ENCODE measurements at regions not wholly inside any gene's neighbourhood (a gene's known extent, or its start where the extent isn't known, plus 50 kb on each side); places are given as distances from the start of the nearest gene placed in this dataset.

DNA sequence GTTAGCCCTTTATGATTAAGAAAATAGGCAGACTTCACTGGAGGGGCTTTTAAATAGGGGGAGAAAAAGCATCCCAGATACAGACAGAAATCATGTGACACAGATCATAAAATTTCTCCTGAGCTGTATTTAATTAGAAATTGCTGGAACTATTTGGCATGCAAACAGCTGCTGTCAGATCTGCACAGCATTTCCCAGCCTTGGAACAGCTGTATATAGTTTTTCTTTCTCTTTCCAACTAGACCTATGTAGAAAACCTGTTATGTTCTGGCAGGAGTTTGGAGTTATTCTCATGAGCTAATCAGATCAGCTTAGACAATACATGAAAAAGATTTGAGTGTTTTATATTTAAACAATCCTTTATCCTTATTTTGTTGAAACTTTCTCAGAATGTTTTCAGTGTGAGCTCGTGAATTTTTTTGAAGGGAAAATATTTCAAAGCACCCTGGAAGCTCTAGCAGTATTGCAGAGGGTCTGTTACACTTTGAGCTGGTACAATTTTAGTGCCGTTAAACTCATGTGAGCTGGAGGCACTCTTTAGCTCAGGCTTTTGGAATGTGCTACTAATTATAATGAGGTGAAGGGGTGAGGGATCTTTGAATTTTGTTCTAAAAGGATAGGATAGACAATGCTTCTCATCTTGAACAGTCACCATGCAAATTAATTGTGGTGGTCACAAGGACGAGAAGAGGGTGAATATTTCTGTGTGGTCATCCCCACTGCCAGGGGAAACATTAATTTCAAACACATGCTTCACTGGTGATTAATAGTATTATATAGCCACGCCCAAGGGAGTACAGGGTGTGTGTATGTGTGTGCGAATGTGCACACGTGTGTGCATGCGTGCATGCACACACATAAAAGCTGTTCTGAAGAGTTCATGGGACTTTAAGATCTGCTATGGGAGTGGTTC is 239.4 kb upstream of the FBXL7 start:
- no peak overlapping the region for H3K4me3 ChIP-seq
- H3K36me3 ChIP-seq: no peaks in the 10 kb centered on the region
- DNase-seq: no peak
- H3K9me3 ChIP-seq: no peaks in the 10 kb centered on the region
- H3K27me3 ChIP-seq: no peaks in the 10 kb centered on the region

DNA sequence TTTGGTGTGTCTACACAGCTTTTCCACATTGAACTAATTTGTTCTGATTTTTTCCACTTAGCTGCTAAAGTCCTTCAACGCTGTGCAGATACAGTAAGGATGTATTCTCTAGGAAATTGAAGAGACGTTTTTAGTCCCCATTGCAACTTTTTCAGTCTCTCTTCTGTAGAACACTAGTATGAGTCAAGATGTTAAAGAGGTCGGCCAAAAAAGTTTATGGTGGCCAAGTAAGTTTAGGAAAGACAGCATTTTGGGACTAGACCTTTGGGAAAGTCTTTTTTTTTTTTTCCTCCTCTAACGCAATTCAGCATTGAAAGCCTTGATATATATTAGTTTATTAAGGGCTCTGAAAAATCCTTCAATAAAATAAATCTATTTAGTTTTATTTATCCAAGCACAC is 243.5 kb upstream of the FBXL7 start:
- Histone ChIP-seq H3K36me3 (no peaks in the 10 kb centered on the region), H3K9me3 (no peaks in the 10 kb centered on the region), H3K4me3 (no peak overlapping the region), H3K27me3 (no peaks in the 10 kb centered on the region)
- no peak for DNase-seq

DNA sequence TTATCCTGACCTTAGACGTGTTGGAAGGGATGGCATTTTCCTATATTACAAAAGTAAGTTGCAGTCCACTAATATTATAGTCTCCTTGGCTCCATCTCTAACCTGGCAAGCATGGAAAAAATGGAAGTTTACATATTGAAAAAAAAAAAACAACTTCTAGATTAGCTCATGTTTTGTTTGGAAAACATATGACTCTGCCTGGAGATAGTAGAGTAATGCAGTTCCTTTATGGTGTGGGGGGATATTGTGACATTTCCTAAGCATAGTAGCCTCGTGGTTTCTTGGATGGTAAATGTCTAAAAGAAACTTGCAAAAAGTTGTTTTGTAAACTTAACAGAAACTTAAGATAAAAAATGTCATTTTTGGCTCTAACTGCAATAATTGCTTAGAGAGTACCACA is 244.4 kb upstream of the FBXL7 start:
- Histone ChIP-seq H3K4me3 (no peak overlapping the region), H3K36me3 (no peaks in the 10 kb centered on the region), H3K9me3 (no peaks in the 10 kb centered on the region), H3K27me3 (no peaks in the 10 kb centered on the region)
- DNase-seq: no peak

DNA sequence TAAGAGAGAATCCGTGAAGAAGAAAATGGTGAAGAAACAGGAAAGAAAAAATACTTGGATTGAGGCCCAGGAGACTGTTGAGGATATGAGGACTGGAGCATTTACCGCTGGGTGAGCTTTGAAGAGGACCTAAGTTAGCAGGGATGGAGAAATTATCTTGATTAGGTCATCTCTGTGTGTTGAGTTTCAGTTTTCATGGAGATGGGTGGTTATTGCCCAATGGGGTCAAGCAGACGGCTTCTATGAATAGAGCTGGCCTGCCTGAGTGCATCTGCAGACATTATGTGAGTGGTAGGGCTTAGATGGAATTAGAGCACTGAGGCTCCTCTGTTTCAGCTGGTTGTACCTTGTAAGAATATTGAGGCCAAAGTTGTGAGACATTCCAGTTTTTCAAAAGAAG is 245.4 kb upstream of the FBXL7 start:
- H3K36me3 ChIP-seq: no peaks in the 10 kb centered on the region
- DNase-seq: no peak
- H3K9me3 ChIP-seq: no peaks in the 10 kb centered on the region
- H3K27me3 ChIP-seq: no peaks in the 10 kb centered on the region
- no peak overlapping the region for H3K4me3 ChIP-seq

DNA sequence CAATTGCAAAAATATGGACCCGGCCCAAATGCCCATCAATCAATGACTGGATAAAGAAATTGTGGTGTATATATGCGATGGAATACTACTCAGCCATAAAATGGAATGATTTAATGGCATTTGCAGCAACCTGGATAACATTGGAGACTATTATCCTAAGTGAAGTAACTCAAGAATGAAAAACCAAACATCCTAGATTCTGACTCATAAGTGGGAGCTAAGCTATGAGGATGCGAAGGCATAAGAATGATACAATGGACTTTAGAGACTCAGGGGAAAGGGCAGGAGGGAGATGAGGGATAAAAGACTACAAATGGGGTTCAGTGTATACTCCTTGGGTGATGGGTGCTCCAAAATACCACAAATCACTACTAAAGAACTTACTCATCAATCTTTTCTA is 247.6 kb upstream of the FBXL7 start:
- Histone ChIP-seq H3K27me3 (no peaks in the 10 kb centered on the region), H3K36me3 (no peaks in the 10 kb centered on the region), H3K9me3 (no peaks in the 10 kb centered on the region), H3K4me3 (no peak overlapping the region)
- DNase-seq: no peak

DNA sequence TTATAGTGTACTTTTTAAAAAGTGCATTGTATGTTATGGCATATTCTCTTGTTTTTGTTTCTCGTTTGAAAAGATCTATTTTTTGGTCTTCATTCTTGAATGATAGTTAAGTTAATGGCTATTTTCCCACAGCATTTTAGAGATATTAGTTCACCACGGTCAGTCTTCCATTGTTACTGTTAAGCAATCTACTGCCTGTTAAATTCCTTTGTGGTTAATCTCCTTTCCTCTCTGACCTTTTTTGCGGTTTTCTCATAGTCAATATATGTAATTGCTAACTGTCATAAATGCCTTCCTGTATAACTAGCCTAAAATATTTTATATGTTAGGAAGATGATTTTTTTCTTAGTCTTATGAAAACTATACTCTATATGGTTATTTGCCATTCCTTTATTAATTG is 250.8 kb upstream of the FBXL7 start:
- H3K36me3 ChIP-seq: no peaks in the 10 kb centered on the region
- H3K4me3 ChIP-seq: no peak overlapping the region
- no peak for DNase-seq
- no peaks in the 10 kb centered on the region for H3K27me3 ChIP-seq
- peaks cover 7% of the 10 kb centered on the region for H3K9me3 ChIP-seq

DNA sequence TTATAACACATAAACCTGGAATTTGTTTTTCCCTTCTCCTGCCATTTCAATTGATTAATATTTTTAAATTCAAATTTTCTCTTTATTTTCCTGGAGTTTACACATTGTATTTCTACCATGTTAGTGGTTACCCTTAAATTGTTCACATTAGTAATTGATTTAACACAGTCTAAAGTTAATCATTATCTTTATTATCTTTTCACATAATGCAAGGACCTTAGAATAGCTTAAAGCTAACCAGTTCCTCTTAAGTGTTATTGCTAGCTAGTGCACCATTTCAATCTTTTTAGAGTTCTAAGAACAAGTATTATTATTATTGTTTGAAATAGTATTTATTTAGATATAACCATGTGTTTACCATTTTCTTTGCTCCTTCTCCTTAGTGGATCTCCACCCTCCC is 251.2 kb upstream of the FBXL7 start:
- no peak overlapping the region for H3K4me3 ChIP-seq
- H3K36me3 ChIP-seq: no peaks in the 10 kb centered on the region
- H3K9me3 ChIP-seq: peaks cover 7% of the 10 kb centered on the region
- H3K27me3 ChIP-seq: no peaks in the 10 kb centered on the region
- DNase-seq: no peak

DNA sequence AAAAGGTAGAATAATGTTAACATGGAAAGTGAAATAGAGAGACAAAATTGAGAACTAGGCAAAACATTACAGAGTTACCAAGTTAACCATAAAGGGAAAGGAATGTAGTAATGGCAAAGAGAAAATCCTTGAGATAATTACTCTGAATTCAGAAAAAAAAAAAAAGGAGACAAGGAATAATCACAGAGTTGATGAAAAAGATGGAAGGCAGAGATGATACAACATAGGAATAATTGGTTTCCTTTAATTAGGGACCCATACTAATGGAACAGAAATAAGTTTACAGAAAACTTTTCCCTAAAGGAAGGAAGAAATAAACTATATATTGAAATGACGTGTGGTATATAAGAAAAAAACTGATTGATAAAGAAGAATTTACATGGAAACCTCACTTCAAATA is 254.1 kb upstream of the FBXL7 start:
- Histone ChIP-seq H3K9me3 (peaks cover 7% of the 10 kb centered on the region), H3K27me3 (no peaks in the 10 kb centered on the region), H3K36me3 (no peaks in the 10 kb centered on the region), H3K4me3 (no peak overlapping the region)
- DNase-seq: no peak

DNA sequence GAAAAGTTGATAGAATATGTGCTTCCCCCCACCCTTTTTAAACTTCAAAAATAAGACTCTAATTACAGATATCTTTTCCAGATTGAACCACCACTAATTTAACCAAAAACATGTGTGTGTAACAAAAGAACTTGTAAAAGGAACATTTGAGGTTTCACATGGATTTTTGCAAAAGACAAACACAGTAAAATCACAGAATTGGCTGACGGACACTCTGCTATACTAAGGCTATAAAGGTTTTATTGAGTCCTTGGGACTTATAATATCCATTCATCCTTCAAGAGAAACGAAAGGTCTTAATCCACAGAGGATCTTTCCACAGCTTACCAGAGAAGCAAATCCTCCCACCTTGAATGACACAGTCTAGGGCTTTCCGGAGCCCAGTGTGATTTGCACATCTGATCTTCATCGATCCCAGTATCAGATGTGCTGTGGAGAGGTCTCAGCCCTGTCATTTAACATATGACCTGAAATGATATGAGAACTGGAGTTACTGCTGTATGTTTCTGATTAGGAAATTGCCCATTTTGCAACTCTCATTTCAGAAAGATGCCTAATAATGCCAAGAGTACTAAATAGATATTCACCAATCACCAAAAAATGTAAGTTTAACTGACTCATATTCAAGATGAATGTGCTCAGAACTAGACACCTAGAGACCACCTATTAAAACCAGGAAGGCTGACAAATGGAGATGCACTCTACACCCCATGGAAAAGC is 256.5 kb upstream of the FBXL7 start:
- no peak for DNase-seq
- no peak overlapping the region for H3K4me3 ChIP-seq
- no peaks in the 10 kb centered on the region for H3K27me3 ChIP-seq
- H3K9me3 ChIP-seq: peaks cover 7% of the 10 kb centered on the region
- H3K36me3 ChIP-seq: no peaks in the 10 kb centered on the region

DNA sequence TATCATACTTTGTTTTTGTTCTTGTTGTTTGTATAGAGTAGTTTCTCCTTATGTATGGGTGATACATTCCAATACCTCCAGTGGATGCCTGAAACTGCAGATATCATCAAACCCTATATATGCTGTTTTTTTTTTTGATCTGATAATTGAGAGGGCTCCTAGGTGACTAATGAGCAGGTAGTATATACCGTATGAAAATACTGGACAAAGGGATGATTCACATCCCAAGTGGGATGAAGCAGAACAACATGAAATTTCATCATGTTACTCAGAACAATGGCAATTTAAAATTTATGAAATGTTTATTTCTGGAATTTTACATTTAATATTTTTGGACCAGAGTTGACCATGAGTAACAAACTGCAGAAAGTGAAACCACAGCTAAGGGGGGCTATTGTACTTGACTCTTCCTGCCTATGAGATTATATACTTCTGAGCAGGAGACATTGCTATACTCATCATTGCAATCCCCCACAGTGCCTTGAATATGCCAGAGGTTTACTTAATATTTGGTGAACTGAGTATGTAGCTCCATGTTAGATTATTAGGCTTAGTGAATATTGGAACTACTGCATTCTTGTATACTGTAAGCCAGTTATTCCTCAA is 258.7 kb upstream of the FBXL7 start:
- Histone ChIP-seq H3K4me3 (no peak overlapping the region), H3K9me3 (peaks cover 7% of the 10 kb centered on the region), H3K36me3 (no peaks in the 10 kb centered on the region), H3K27me3 (no peaks in the 10 kb centered on the region)
- DNase-seq: no peak

DNA sequence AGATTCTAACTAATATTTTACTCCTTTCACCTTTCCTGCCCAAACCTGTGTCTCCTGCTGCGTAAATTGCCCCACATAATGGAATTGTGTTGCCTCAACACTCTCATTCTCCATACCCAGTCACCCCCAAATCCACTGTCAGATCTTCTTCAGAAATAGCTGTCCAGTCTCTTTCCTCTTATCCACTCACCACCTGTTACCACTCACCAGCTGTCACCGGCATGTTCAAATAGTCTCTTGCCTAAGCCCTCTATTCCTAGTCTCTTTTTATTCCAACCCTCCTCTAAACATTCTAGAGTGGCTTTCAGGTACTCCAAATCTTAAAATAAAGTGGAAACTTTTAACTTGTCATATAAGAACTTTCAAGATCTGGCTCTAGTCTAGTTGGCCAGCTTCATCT is 262.0 kb upstream of the FBXL7 start:
- Histone ChIP-seq H3K36me3 (no peaks in the 10 kb centered on the region), H3K27me3 (no peaks in the 10 kb centered on the region), H3K4me3 (no peak overlapping the region), H3K9me3 (no peaks in the 10 kb centered on the region; the same call in 1 of the 2 replicates)
- DNase-seq: no peak

DNA sequence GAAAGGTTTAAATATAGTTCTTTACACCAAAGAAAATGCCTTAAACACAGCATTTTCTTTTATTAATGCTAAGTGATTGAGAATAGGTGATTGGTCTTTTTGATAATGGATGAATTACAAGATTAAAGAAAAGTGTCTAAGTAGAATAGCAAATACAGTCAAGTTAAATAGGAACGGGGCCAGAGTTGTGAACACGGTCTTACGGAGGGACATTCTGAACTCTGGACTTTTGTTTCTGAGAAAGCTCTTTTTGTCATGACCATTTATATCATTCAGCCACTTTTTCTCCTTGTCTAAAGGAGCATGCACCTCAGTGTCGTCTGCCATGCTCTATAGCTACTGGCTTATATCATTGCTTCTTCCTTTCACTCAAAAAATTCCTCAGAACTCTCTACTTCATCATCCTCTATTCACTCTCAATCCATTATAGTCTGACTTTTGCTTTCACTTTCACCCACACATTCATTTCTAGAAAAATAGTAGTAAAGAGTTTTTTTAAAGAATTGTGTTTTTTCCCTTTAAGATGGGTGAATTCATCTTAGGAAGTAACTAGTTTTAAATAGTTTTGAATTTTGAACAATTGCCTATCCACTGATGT is 263.0 kb upstream of the FBXL7 start:
- peak overlapping the region; percentile 30 for H3K4me3 ChIP-seq
- H3K27me3 ChIP-seq: no peaks in the 10 kb centered on the region
- no peaks in the 10 kb centered on the region for H3K36me3 ChIP-seq
- no peaks in the 10 kb centered on the region; the same call in 1 of the 2 replicates for H3K9me3 ChIP-seq
- DNase-seq: no peak

DNA sequence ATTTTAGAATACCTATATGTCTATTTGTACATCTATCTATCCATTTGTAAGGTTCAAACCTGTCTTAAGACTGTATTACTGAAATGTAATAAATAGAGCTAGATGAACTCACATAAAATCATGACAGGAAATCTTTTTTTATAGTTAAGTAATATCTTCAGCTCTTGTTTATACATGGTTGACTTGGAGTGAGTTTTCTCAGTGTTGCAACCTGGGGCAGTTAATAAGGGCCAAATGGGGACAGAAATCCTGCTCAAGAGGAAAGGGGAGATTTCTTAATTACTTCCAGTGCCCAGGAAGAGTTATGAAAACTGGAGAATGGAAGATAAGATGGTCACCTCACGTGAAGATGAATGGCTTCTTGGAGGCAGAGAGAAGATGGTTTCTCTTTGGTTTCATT is 265.1 kb upstream of the FBXL7 start:
- DNase-seq: no peak
- H3K9me3 ChIP-seq: no peaks in the 10 kb centered on the region
- no peak overlapping the region for H3K4me3 ChIP-seq
- H3K27me3 ChIP-seq: no peaks in the 10 kb centered on the region
- H3K36me3 ChIP-seq: no peaks in the 10 kb centered on the region

DNA sequence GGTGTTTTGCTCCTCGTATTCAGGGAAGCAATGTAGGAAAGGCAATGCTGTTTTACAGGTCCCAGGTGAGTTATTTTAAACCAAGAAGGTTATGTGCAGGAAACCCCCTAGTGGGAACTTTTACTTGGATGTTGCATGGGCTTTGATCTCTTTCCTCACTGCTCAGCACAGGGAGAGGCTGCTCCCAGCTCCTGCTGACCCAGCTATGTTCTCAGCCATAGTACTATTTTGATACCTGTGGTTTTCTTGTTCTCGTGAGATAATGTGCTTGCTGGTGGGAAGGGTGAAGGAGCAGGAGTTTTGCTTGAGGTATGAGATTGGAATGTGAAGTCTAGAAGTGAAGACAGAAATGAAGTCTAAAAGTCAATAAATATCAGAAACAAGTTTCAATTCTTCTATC is 265.6 kb upstream of the FBXL7 start:
- Histone ChIP-seq H3K36me3 (no peaks in the 10 kb centered on the region), H3K4me3 (no peak overlapping the region), H3K27me3 (no peaks in the 10 kb centered on the region), H3K9me3 (no peaks in the 10 kb centered on the region)
- DNase-seq: no peak

DNA sequence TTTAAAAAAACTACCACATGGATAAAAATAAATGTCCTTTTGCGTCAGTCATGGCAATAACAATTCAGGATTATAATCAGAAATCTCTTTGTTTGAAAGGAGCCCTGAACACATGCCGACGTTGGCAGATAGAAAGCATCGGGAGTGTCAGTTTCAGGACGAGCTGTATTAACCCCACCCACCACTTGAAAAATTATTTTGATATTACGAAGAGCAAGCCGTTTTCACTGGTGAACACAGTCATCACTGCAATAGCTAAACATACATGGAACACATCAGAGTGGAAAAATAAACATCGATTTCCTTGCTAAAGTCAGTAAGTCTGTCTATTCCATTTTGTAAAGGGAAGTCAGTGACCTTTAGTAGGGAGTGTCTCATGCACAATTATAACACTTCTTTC is 266.4 kb upstream of the FBXL7 start:
- Histone ChIP-seq H3K9me3 (no peaks in the 10 kb centered on the region), H3K4me3 (no peak overlapping the region), H3K36me3 (no peaks in the 10 kb centered on the region), H3K27me3 (no peaks in the 10 kb centered on the region)
- DNase-seq: no peak

DNA sequence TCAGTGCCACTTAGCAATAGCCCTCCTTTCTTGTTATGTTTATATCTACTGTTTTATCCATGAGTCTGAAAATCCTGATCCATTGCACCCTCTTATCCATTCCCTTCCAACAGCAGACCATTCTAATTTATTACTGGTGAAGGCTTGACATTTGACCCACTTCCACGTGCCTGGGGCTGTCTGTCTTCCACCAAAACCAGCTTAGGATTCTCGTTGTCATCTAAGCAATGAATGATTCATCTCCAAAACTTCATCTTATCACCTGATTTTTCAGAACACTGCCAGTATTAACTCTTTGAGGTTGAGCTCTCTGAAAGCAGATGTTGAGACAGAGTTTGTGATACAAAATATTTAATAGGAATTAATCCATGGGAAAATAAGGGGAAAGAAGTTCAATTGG is 277.8 kb upstream of the FBXL7 start:
- no peaks in the 10 kb centered on the region for H3K36me3 ChIP-seq
- no peaks in the 10 kb centered on the region for H3K9me3 ChIP-seq
- H3K4me3 ChIP-seq: no peak overlapping the region
- no peaks in the 10 kb centered on the region for H3K27me3 ChIP-seq
- no peak for DNase-seq

DNA sequence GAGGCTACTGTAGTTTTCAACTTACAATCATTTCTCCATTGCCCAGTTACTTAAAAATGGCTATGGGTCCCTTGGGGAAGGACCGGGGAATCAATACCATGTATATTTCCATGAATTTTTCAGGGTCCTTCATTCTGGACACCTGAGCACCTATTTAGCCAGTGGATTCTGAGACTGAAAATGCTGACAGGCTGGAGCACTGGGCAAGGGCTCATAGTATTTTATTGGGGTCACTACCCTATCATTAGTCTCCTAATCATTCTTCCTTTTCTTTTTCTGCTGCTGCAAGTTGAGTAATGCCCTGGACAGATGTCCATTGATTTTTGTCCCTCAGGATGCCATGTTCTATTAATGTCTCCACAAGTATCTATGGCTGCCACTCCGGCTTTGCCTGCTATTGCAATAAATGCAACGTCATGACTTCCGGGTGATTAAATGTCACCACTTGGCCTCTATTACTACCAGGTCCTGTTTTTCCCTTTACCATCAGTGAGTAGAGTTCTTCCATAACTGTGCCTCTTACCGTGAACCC is 279.3 kb upstream of the FBXL7 start:
- H3K9me3 ChIP-seq: no peaks in the 10 kb centered on the region
- no peak overlapping the region for H3K4me3 ChIP-seq
- H3K36me3 ChIP-seq: no peaks in the 10 kb centered on the region
- no peaks in the 10 kb centered on the region for H3K27me3 ChIP-seq
- no peak for DNase-seq

Measured in MG63 (cell line).